Gastrocnemius medialis (tissue), 4 donors: ENCODE measurements at regions not wholly inside any gene's neighbourhood (a gene's known extent, or its start where the extent isn't known, plus 50 kb on each side); places are given as distances from the start of the nearest gene placed in this dataset.

Experiments used
- POLR2A ChIP-seq, 2 donors: fragments of 450-650 bp; IDR thresholded peaks; one replicate each; pipeline ENCODE4 v1.6.1; 2017; ENCODE audit warnings: antibody characterized with exemption in 2 of 2, mild to moderate bottlenecking in 2 of 2, moderate library complexity in 2 of 2
- TF ChIP-seq, protein P1 (sequence below), 5 experiments: fragments of 450-650 bp in 3 of 5; fragments of 200-600 bp in 2 of 5; sonication (generic) in 2 of 5; IDR thresholded peaks in 4 of 5; conservative IDR thresholded peaks in 1 of 5; 1 replicate in 4 of 5; 2 replicates in 1 of 5; pipeline ENCODE4 v1.5.1; 2016 to 2019; ENCODE audit warnings: antibody characterized with exemption in 5 of 5, mild to moderate bottlenecking in 3 of 5, moderate library complexity in 3 of 5

DNA sequence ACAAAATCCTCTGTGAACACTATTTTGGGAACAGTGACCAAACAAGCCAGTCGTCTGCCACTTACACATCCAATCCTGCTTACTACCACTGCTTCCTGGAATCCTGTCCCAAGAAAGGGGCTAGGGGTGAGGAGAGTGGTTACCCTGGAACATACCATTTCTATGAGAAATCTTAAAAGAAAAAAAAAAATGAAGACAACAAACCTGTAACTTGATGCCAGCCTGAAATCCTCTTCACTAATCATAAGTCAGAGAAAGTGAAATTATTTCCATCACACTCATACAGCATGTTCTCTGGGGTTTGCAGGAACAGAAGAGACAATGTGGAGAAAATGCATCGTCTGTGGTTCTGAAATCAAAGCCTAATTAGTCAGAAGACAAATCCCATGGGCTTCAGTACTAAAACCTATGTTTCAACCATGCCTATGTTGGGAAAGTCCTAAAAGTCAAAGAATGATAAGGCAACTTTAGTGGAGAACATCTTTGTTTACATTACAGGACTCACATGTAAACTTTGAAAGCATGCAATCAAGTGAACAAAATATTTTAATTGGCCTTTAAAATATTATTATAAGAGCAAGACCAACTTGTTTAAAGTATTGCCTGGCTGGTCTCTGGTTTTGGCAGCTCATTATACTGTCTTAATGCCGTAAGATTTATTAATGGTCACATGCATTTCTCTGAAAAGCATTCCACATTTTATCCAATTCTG, 220.7 kb downstream of the LTN1 start:
- no peak for TF ChIP-seq POLR2A (IDR thresholded peaks at IDR 0.05)
- TF ChIP-seq, protein P1, sequence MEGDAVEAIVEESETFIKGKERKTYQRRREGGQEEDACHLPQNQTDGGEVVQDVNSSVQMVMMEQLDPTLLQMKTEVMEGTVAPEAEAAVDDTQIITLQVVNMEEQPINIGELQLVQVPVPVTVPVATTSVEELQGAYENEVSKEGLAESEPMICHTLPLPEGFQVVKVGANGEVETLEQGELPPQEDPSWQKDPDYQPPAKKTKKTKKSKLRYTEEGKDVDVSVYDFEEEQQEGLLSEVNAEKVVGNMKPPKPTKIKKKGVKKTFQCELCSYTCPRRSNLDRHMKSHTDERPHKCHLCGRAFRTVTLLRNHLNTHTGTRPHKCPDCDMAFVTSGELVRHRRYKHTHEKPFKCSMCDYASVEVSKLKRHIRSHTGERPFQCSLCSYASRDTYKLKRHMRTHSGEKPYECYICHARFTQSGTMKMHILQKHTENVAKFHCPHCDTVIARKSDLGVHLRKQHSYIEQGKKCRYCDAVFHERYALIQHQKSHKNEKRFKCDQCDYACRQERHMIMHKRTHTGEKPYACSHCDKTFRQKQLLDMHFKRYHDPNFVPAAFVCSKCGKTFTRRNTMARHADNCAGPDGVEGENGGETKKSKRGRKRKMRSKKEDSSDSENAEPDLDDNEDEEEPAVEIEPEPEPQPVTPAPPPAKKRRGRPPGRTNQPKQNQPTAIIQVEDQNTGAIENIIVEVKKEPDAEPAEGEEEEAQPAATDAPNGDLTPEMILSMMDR (IDR thresholded peaks at IDR 0.05 in 4 of 5, conservative IDR thresholded peaks at IDR 0.05 in 1 of 5) = no peak
